ENCODE measurements at regions not wholly inside any gene's neighbourhood (a gene's known extent, or its start where the extent isn't known, plus 50 kb on each side); places are given as distances from the start of the nearest gene placed in this dataset.

DNA sequence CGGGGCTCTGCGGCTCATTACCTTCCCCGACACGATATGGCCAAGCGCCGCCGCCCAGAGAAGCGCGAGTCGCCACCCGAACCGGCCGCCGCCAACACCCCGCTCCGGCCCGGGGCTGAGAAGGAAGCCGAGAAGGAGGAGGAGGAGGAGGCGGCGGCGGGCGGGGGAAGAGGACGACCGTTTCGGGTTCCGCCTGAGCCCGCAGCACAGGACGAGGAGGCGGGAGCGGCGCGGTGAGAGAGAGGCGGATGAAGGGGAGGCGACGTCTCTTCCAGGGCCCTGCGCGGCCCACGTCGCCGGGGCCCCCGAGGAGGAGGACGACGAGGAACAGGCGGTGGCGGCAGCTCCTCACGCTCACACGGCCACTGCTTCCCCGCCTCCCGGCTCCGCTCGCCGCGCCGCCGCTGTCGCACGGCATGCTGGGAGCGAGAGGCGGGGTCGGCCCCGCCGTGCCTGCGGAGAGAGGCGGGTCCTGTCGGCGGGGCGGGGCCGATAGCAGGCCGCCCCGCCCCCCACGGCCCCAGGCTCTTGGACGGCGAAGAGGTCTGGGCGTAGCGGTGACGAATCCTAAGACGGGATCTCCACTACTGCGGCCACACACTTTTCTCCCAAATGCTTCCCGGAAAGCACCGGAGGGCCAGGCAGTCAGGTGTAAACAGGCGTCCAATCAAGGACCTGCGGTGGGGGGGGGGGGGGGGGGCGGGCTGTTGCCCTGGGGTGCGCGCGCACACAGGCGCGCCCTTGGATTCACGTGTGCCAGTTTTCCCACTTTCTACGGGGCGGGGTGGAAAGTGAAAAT is 97.3 kb upstream of the METTL9 start (continued):
- TF ChIP-seq, protein P1, sequence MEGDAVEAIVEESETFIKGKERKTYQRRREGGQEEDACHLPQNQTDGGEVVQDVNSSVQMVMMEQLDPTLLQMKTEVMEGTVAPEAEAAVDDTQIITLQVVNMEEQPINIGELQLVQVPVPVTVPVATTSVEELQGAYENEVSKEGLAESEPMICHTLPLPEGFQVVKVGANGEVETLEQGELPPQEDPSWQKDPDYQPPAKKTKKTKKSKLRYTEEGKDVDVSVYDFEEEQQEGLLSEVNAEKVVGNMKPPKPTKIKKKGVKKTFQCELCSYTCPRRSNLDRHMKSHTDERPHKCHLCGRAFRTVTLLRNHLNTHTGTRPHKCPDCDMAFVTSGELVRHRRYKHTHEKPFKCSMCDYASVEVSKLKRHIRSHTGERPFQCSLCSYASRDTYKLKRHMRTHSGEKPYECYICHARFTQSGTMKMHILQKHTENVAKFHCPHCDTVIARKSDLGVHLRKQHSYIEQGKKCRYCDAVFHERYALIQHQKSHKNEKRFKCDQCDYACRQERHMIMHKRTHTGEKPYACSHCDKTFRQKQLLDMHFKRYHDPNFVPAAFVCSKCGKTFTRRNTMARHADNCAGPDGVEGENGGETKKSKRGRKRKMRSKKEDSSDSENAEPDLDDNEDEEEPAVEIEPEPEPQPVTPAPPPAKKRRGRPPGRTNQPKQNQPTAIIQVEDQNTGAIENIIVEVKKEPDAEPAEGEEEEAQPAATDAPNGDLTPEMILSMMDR (IDR thresholded peaks at IDR 0.05 in 2 of 3, conservative IDR thresholded peaks at IDR 0.05 in 1 of 3; ENCODE audit: insufficient read depth in 2 of 3, low read depth in 1 of 3, low read length in 3 of 3): peak in 1 of 3 experiments; percentile 26; a peak in 2 of 6 replicates
- TF ChIP-seq ESRRB (CRISPR knock-in tag; IDR thresholded peaks at IDR 0.05; ENCODE audit: borderline replicate concordance) (no peak), HMGN3 (IDR thresholded peaks at IDR 0.05; ENCODE audit: borderline replicate concordance, extremely low read depth, insufficient read length, low read depth, low read length) (peak; percentile 92), NELFE (IDR thresholded peaks at IDR 0.05; ENCODE audit: insufficient read depth, insufficient read length) (no peak), ZFX (CRISPR knock-in tag; IDR thresholded peaks at IDR 0.05) (peak; percentile 72), TEAD1 (CRISPR knock-in tag; IDR thresholded peaks at IDR 0.05) (peak in 1 of 2 experiments; percentile 31; a peak in 1 of 4 replicates), ZNF232 (CRISPR knock-in tag; IDR thresholded peaks at IDR 0.05) (no peak), NBN (IDR thresholded peaks at IDR 0.05; ENCODE audit: low read depth) (no peak), ZBTB7A (IDR thresholded peaks at IDR 0.05; ENCODE audit: borderline replicate concordance, control insufficient read depth, low read depth, low read length) (peak; percentile 11; the same call in 1 of the 2 replicates), E2F3 (CRISPR knock-in tag; IDR thresholded peaks at IDR 0.05) (0 out of 2 replicates have a peak, but pooled peaks have one; percentile 63)
- TF ChIP-seq, protein P2, sequence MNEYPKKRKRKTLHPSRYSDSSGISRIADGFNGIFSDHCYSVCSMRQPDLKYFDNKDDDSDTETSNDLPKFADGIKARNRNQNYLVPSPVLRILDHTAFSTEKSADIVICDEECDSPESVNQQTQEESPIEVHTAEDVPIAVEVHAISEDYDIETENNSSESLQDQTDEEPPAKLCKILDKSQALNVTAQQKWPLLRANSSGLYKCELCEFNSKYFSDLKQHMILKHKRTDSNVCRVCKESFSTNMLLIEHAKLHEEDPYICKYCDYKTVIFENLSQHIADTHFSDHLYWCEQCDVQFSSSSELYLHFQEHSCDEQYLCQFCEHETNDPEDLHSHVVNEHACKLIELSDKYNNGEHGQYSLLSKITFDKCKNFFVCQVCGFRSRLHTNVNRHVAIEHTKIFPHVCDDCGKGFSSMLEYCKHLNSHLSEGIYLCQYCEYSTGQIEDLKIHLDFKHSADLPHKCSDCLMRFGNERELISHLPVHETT (CRISPR knock-in tag; conservative IDR thresholded peaks at IDR 0.05 in 1 of 2, IDR thresholded peaks at IDR 0.05 in 1 of 2): peak in 1 of 2 experiments; percentile 89; a peak in 2 of 4 replicates
- TF ChIP-seq, protein P3, sequence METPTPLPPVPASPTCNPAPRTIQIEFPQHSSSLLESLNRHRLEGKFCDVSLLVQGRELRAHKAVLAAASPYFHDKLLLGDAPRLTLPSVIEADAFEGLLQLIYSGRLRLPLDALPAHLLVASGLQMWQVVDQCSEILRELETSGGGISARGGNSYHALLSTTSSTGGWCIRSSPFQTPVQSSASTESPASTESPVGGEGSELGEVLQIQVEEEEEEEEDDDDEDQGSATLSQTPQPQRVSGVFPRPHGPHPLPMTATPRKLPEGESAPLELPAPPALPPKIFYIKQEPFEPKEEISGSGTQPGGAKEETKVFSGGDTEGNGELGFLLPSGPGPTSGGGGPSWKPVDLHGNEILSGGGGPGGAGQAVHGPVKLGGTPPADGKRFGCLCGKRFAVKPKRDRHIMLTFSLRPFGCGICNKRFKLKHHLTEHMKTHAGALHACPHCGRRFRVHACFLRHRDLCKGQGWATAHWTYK (CRISPR knock-in tag; IDR thresholded peaks at IDR 0.05): 0 out of 2 replicates have a peak, but pooled peaks have one; percentile 65
- TF ChIP-seq, protein P4, sequence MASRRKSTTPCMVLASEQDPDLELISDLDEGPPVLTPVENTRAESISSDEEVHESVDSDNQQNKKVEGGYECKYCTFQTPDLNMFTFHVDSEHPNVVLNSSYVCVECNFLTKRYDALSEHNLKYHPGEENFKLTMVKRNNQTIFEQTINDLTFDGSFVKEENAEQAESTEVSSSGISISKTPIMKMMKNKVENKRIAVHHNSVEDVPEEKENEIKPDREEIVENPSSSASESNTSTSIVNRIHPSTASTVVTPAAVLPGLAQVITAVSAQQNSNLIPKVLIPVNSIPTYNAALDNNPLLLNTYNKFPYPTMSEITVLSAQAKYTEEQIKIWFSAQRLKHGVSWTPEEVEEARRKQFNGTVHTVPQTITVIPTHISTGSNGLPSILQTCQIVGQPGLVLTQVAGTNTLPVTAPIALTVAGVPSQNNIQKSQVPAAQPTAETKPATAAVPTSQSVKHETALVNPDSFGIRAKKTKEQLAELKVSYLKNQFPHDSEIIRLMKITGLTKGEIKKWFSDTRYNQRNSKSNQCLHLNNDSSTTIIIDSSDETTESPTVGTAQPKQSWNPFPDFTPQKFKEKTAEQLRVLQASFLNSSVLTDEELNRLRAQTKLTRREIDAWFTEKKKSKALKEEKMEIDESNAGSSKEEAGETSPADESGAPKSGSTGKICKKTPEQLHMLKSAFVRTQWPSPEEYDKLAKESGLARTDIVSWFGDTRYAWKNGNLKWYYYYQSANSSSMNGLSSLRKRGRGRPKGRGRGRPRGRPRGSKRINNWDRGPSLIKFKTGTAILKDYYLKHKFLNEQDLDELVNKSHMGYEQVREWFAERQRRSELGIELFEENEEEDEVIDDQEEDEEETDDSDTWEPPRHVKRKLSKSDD (conservative IDR thresholded peaks at IDR 0.05; ENCODE audit: low read length): no peak
- TF ChIP-seq, protein P5, sequence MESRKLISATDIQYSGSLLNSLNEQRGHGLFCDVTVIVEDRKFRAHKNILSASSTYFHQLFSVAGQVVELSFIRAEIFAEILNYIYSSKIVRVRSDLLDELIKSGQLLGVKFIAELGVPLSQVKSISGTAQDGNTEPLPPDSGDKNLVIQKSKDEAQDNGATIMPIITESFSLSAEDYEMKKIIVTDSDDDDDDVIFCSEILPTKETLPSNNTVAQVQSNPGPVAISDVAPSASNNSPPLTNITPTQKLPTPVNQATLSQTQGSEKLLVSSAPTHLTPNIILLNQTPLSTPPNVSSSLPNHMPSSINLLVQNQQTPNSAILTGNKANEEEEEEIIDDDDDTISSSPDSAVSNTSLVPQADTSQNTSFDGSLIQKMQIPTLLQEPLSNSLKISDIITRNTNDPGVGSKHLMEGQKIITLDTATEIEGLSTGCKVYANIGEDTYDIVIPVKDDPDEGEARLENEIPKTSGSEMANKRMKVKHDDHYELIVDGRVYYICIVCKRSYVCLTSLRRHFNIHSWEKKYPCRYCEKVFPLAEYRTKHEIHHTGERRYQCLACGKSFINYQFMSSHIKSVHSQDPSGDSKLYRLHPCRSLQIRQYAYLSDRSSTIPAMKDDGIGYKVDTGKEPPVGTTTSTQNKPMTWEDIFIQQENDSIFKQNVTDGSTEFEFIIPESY (CRISPR knock-in tag; IDR thresholded peaks at IDR 0.05): 0 out of 2 replicates have a peak, but pooled peaks have one; percentile 14
